ENCODE measurements at regions not wholly inside any gene's neighbourhood (a gene's known extent, or its start where the extent isn't known, plus 50 kb on each side); places are given as distances from the start of the nearest gene placed in this dataset.

- DNase-seq (ENCODE audit: low read depth), result no peak
These were observed 880.2 kb downstream of the NLGN4Y start for GRCh38 chrY:15404551-15404950.

- DNase-seq (ENCODE audit: low read depth), result no peak
These were observed 890.8 kb downstream of the NLGN4Y start for GRCh38 chrY:15415165-15415564.

GRCh38 chrY:15418613-15419012, 894.3 kb downstream of the NLGN4Y start:
- no peak for DNase-seq (ENCODE audit: low read depth)

GRCh38 chrY:15424665-15425132, 900.4 kb downstream of the NLGN4Y start:
- no peak for DNase-seq (ENCODE audit: low read depth)

GRCh38 chrY:15440021-15440695, 915.8 kb downstream of the NLGN4Y start:
- no peak for DNase-seq (ENCODE audit: low read depth)

GRCh38 chrY:15440696-15441408, 916.5 kb downstream of the NLGN4Y start:
- no peak for DNase-seq (ENCODE audit: low read depth)

- DNase-seq (ENCODE audit: low read depth), result no peak
These were observed 917.5 kb downstream of the NLGN4Y start for GRCh38 chrY:15441878-15442277.

- no peak for DNase-seq (ENCODE audit: low read depth)
These were observed 921.5 kb downstream of the NLGN4Y start for GRCh38 chrY:15445871-15446270.

- no peak for DNase-seq (ENCODE audit: low read depth)
These were observed 922.5 kb downstream of the NLGN4Y start for GRCh38 chrY:15446861-15447260.

GRCh38 chrY:15447959-15448358, 923.6 kb downstream of the NLGN4Y start:
- DNase-seq (ENCODE audit: low read depth), result no peak

GRCh38 chrY:15455133-15455937, 931.0 kb downstream of the NLGN4Y start:
- no peak for DNase-seq (ENCODE audit: low read depth)

- peak; percentile 25 for DNase-seq (ENCODE audit: low read depth)
These were observed 931.7 kb downstream of the NLGN4Y start for GRCh38 chrY:15455980-15456469.

GRCh38 chrY:15456491-15456890, 932.2 kb downstream of the NLGN4Y start:
- no peak for DNase-seq (ENCODE audit: low read depth)

GRCh38 chrY:15457682-15458081, 933.4 kb downstream of the NLGN4Y start:
- no peak for DNase-seq (ENCODE audit: low read depth)

- DNase-seq (ENCODE audit: low read depth), result no peak
These were observed 934.1 kb downstream of the NLGN4Y start for GRCh38 chrY:15458426-15458825.

GRCh38 chrY:15465880-15466279, 941.6 kb downstream of the NLGN4Y start:
- DNase-seq (ENCODE audit: low read depth), result no peak

- no peak for DNase-seq (ENCODE audit: low read depth)
These were observed 942.6 kb downstream of the NLGN4Y start for GRCh38 chrY:15466891-15467290.

- DNase-seq (ENCODE audit: low read depth), result no peak
These were observed 943.8 kb downstream of the NLGN4Y start for GRCh38 chrY:15468091-15468490.

GRCh38 chrY:15471371-15471770, 947.0 kb downstream of the NLGN4Y start:
- DNase-seq (ENCODE audit: low read depth), result no peak

GRCh38 chrY:15478348-15478963, 954.1 kb downstream of the NLGN4Y start:
- DNase-seq (ENCODE audit: low read depth), result no peak

- DNase-seq (ENCODE audit: low read depth), result no peak
These were observed 976.2 kb downstream of the NLGN4Y start for GRCh38 chrY:15500536-15500935.

GRCh38 chrY:15501181-15501580, 976.9 kb downstream of the NLGN4Y start:
- DNase-seq (ENCODE audit: low read depth), result no peak
